Stimulated activated CD8-positive, alpha-beta memory T cell treated with anti-CD3 and anti-CD28 coated beads, Interleukin-7, amount 100 ng/mL, for 4 hours (primary cell): ENCODE measurements at regions not wholly inside any gene's neighbourhood (a gene's known extent, or its start where the extent isn't known, plus 50 kb on each side); places are given as distances from the start of the nearest gene placed in this dataset.

Experiments used
- DNase-seq, 2 donors: peaks; one replicate each; pipeline ENCODE4 v3.0.0-alpha.2; 2020; ENCODE audit warnings: low read depth in 2 of 2

DNA sequence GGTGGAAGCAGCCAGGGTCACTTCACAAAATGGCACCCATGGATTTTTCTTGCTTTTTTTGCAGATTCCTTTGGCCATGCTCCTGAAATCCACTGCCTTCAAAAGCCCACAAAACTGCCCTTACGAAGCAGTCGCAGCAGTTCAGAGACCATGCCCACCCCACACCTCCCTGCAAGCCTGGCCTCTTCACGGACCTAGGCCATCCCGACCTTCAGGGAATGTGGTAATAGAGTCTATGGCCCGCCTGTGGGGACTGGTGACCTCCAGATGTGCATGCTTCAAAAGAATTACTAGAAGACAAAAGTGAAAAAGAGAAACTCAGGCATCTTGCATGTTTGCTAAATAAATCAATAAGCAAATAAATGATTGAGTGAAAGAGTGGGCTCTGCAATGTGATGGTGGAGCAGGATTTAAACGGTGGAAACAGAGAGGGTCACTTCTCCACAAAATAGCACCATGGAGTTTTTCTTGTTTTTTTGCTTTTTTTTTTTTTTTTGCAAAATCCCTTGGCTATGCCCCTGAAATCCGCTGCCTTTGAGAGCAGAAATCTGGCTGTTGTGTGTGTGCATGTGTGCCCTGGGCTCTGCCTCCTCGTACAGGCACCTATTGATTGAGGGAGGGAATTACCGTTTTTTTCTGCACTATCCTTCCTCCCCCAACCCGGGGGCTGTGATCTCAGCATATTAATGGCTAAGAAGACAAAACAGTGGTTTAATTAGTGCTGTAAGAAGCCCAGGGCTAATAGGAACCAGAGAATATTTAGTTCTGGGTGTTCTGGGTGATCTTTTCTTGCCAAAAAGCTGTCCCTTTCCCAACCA is 107.4 kb downstream of the PXDC1 start:
- DNase-seq = no peak

DNA sequence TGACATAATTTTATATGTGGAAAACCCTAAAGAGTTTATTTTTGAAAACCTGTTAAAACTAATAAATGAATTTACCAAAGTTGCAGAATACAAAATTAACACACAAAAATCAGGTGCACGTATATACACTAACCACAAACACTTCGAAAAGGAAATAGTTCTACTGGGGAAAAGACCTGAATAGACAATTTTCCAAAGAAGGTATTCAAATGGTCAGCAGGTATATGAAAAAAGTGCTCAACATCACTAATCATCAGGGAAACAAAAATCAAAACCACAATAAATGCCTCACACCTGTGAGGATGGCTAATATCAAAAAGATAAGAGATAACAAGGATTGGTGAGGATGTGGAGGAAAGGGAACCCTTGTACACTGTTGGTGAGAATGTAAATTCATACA is 110.6 kb downstream of the PXDC1 start:
- DNase-seq = no peak

DNA sequence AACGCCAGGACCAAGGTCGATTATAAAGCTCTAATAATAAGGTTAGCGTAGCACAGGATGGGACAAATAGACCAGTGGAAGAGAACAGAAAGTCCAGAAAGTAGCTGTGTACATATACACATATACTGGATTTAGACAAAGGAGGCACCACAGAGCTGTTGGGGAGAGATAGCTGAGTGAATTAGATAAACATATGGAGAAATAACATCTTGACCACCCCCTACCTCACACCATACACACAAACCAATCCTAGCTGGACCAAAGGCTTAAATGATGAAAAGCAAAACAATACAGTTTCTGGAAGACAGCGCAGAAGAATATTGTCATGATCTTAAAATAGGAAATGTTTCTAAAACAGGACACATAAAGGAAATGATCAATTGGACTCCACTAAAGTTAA is 112.9 kb downstream of the PXDC1 start:
- no peak for DNase-seq

DNA sequence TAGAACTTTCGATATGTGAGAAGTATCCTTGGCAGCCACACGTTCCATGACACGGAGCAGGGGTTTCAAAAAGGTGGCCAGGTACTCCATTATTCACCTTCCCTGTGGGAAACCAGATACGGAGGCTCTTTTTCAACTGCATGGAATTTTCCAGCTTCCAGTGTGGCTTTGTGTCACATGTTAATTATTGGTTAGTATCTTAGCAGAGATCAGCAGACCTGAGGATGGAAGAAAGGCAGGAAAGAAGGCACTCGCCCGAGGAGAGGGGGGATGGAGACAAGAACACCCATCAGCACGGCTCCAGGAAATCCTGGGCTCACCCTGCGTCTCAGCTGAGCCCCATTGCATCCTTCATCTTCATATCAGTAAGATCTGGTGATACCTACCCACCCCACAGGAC is 115.5 kb downstream of the PXDC1 start:
- no peak for DNase-seq

DNA sequence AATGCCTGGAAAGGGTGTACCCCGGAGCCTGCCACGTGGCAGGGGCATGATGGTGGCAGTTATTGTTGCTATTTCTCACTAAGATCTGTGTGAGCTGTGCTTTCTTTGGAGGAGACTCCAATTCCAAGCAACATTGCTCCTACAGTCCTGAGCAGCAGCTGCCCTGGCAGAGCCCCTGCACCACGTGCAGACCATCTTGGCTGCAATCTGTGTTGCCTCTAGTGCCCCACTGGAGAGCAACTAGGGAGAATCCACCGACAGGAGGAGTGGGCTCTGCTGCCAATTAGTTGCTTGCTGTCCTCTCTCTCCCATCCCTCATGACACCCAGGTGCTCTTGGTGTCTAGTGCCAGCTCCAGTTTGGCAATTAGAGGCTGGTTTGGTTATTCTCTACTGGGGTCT is 116.0 kb downstream of the PXDC1 start:
- no peak for DNase-seq

DNA sequence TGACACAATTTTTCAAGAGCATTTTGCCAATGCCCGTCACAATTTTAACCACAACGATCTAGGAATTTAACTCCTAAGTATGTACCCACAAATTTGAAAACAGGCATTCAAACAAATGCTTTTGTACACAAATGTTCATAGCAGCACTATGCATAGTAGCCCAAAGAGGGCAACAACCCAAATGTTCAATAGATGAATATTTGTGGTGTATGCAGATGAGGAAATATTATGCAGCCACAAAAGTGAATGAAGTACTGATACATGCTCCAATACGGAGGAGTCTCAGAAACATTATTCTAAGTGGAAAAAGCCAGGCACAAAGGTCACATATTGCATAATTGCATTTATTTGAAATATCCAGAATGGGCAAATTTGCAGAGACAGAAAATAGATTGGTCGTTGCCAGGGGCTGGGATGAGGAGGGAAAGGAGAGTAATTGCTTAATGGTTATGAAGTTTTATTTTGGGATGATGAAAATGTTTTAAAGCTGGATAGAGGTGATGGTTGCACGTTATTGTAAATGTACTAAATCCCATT is 117.2 kb downstream of the PXDC1 start:
- no peak for DNase-seq

DNA sequence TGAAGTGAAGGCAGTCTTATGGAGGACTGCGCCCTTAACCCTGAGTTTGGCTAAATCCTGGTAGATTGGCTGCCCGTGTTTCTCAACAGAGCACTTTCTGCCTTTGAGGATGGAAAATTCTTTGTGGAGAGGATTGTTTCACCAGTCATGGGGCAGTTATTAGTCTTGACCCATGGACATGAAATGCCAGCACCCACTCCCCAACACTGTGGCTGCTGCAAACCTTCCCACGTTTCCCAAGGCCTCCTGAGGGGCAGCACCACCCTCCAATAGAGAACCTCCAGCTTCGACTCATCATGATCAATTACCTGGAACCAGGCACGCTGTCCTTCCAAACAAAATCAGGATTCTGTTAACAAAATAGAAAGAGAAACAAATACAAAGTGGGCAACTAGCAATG is 117.8 kb downstream of the PXDC1 start:
- no peak for DNase-seq

DNA sequence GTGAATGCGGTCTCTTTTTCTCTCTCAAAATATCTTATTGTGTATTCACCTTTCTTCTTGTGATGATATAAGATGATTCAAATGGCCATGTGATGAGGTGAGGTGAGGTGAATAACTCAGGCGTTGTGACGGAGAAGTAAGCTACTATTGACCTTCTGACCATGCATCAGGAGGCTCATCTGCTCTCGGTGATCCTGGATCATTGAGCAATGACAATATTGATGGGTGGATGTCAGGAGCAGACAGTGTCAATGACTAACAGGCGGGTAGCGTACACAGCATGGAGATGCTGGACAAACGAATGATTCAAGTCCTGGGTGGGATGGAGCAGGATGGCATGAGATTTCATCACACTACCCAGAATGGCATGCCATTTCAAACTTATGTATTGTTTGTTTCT is 119.6 kb downstream of the PXDC1 start:
- DNase-seq = no peak

DNA sequence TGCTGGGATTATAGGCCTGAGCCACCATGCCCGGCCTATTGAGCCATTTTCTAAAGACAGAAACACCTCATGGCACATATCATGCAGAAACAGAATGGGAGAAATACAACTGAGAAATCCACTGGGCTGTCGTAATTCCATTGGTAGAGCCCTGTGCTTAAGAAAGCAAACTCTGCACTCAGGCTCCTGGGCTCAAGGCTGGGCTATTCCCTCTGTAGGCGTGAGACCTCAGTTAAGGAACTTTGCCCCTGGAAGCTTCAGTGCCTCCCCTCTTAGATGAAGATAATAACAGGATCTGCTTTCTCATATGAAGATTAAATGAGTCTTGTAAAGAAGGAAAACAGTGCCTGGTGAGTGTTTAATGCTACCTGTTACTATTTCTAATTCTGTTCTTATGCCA is 120.3 kb downstream of the PXDC1 start:
- DNase-seq = no peak

DNA sequence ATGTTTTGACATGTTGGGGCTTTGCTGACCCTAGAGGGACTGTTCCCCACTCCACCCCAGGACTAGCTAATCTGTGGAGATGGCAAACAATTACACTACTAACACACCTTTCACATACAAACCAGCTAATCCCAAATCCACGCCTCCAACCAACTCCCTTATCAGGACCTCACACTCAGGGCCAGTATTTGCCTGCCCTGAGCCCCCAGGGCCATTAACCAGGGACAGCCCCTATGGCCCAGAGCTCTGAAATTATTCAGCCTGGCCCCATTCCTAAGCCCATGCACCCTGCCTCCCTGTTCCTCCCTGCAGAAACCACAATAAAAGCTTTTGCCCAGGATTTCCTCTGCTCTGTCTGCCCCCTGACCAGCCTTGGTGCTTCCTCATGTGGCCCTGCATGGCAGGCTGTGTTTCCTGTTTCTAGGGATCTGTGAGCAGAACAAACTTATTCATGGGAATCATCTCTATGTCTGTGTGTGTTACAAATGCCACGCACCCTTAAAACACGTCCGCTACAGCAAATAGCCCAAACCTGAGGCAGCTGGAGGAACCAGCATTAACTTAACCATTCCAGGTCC is 121.2 kb downstream of the PXDC1 start:
- DNase-seq = no peak

DNA sequence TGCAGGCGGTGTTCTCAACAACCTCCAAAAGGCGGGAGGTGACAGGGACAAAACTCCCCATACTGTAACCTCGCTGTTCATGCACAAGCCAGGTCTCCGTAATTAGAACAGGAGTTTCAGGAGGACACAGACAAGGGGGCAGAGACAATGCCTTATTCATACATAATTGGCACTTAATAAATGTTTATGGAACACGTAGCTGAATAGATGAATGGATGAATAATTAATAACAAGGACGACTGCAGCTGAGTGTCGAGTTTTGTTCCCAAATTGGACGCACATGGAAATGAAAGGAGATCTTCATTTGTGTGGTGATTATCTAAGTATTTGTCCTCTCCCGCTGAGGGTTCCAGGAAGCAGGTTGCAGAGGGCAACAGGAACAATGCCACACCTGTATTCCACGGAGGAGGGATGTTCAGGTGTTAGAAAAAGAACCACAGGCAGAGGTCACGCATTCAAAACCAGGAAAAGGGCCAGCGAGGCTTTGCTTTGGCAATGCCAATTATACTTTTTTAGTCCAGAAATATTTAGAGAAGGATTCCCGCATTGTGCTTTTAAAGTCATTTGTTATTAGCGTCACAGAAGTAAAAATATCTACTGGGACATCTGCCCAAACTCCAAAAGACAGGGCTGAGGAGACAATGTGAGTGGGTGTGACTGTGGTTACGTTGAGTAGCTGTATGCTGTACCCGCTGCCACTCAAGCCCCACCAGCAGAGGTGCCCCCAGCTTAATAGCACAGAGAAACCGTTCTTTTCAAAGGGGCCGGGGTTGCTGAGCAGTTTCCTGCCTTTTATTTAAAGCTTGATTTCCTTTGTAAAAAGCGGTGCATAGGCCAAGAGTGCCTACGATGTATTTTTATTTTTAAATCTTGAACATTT is 123.3 kb downstream of the PXDC1 start:
- no peak for DNase-seq

DNA sequence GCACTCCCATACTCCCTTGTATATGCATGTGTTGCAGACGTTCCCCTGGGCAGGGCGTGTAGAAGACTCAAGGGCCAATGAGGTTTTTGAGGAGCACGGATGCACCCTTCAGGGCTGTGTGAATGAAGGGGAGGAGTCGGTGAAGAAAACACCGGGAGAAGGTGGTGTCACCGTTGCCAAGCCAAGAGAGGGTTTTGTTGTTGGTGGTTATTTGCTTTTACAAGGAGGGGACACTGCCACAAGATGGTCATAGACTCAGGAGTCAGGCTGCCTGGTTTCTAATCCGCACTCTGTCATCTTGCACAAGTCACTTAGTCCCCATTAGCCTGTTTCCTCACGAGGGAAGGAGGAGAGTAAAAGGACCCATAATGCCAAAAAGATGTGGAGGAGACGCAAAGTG is 124.0 kb downstream of the PXDC1 start:
- DNase-seq = no peak

DNA sequence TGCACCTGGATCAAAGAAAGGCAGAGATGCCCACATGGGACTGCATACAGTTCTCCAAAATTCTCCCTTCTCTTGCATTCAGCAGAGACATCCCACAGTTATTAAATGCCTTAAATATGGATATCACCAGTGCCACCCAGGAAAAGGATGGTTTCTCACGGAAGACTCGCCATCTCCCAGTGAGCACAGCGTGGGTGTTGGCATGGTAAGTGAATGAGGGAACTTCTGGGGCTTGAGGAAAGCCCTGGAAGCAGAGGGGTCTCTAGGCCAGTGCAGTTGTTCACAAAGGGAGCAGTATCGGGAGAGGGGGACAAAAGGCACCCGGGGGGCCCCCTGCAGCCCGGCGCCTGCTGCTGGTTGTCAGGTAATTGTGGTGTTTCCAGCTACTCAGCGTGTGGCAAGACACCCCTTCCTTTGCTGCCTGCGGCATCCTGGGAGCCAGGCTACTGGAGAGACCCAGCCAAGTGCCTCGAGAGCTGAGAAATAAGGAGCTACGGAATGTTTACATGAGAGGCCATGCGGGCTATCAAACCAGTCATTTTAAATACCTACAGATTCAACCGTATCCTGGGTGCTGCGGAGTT is 125.4 kb downstream of the PXDC1 start:
- no peak for DNase-seq

DNA sequence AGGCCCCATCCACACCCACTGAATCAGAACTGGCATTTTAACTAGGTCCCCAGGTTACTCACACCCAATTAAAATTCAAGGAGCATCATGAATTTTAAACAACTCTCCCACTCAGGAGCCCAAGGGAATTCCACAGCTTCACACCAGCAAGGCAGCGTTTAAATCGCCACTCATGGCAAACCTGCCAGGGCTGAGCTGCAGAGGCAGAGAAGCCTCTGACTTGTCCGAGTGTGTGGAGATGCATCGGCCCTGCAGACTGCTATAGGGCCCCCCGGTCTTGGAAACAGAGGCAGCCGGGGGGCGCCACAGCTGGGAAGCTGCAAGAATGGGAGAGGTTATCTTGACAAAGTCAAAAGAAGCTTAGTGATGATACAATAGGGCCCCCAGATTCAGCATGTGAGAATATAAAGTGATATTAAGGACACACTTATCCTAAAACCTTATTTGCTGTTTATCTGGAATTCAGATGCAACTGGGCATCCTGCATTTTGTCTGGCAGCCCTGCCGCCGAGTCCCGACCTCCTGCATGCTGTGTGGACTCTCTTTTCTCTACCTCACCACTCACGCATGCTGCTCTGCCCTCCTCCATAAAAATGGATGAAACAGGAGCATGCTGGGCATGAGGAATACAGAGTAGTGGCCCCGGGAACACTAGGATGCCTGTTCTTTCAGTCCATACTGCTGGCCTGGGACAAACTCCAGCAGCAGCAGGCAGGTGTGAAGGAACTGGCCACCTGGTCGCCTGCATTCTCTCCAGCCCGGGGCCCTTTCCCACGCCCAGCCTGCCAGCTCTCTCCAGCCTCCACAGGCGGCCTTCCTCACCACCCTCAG is 126.1 kb downstream of the PXDC1 start:
- no peak for DNase-seq

DNA sequence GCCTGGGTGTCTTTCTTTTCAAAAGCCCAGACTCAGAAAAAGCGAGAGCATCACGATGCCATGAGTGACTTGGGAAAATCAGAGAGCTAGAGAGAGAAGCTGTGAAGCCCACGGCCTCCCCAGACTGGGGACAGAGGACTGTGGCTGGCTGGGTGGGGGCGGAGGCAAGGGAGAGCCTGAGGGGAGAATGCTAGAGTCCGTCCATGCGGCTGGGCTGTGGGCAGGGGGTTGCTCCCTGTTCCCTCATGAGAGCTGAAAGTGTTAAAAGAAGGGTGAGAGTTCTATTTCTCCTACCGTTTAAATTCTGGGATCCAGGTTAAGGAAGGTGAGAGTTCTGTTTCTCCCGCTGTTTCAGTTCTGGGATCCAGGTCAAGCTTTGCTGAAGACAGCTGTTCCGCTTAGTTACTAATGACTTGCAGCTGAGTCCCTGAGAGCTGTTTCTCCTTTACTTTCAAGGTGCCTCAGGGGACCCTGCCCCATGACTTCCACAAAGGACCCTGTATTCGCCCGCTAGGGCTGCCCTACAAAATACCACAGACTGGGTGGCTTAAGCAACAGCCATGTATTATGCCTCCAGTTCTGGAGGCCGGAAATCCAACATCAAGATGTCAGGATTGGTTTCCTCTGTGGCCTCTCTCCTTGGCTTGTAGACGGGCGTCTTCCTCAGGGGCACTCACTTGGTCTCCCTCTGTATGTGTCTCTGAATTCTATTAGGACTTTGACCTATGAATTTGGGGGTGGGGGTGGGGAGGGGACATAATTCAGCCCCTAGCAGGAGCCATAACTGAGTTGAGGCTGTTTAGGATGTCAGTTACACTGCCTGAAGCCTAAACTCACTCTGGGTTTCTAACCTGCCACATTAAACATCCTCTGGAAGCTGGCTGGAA is 127.0 kb downstream of the PXDC1 start:
- DNase-seq = no peak

DNA sequence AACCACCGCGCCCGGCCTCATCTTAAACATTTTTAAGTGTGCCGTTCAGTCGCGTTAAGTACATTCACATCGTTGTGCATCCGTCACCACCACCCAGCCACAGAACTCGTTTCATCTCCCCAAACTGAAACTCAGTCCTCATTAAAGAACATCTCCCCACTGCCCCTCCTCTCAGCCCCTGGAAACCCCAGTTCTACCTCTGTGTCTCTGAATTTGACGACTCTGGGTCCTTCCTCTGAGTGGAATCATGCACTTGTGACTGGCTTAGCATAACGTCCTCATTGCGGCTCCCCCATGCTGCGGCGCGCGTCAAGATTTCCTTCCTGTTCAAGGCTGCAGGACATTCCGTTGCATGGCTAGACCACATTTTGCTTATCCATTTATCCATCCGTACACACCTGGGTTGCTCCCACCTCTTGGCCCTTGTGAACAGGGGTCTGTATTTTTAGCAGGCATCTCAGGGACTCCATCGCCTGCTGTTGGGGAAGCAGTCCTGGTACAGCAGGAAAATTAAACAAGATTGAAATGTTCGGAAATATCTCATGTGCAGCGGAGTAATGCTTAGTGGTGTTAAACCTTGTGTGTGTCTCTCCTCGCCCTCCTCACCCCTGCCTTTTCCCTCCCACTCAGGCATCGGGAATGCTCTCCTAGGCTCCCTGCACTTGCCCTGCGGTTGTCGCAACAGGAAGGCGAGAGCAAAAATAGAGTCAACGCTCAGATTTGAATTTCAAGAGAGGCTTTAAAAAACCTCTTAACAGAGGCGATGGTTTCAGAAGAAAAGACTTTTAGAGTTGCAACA is 127.9 kb downstream of the PXDC1 start:
- DNase-seq = peak in 1 of 2 donors; percentile 1

DNA sequence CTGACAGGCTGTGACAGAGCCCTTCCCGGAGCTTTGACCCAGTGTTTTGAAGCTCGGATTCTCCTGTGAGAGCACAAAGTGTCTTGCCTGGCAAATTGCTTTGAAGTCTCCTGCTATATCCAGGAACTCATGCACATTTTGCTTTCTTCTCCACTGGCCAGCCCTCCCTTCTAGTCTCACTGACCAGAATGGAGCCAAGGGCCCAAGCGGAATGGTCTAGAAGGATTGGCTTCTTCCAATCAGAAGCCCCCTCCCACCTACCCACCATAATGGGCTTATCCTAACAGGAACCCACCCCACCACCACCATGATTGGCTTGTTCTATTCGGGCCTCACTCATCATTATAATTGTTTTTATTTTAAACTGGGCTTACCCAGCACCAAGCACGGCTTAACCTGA is 130.1 kb downstream of the PXDC1 start:
- no peak for DNase-seq

DNA sequence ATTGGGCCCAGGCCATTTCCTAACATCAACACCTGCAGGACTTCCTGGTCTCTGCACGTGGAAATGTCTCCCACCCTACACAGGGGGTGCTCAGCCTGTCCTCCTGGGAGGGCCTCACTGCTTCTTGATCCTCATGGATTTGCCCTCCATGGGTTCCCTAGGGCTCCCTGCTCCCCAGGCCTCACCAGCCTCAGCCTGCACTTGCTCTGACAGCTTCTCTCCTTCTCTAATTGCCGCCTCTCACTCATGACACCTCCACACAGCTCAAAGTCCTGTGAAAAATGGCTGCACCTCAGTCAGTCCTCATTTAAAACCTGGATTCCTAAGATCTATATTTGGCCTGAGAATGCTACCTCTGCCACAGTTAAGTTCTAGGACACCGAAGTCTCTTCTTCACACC is 130.6 kb downstream of the PXDC1 start:
- no peak for DNase-seq

DNA sequence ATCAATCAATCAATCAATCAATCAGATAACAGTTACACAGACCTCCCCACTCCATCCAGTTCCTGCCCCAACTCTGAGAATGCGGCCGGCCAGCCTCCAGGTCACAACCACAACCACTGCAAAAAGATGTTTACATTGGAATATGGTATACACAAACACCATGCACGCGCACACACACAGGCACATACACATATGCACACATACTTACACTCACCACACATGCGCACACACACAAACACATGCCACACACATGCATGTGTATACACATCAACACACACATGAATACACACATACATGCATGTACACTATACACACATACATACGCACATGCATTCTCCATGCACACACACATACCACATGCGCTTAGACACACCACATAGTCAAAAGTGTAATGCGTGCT is 131.1 kb downstream of the PXDC1 start:
- DNase-seq = no peak
